HFFc6 (cell line): ENCODE measurements at regions not wholly inside any gene's neighbourhood (a gene's known extent, or its start where the extent isn't known, plus 50 kb on each side); places are given as distances from the start of the nearest gene placed in this dataset.

Source experiments
- DNase-seq: peaks from one replicate; pipeline ENCODE4 v3.0.0-alpha.2; 2018
- H3K27ac Mint-ChIP-seq: 2 replicates; pipeline ENCODE4 v1.8.0; 2020; ENCODE audit warnings: mild to moderate bottlenecking, mixed read lengths
- H3K27me3 Mint-ChIP-seq: 2 replicates; pipeline ENCODE4 v1.8.0; 2021; ENCODE audit warnings: mild to moderate bottlenecking, moderate library complexity, mixed read lengths; ENCODE audit not compliant: insufficient read depth
- H3K36me3 Mint-ChIP-seq: 2 replicates; pipeline ENCODE4 v1.8.0; 2021; ENCODE audit warnings: low read depth, mixed read lengths
- H3K4me1 Mint-ChIP-seq: 2 replicates; pipeline ENCODE4 v1.8.0; 2020; ENCODE audit warnings: low read depth, mixed read lengths
- H3K4me3 Mint-ChIP-seq: 2 replicates; pipeline ENCODE4 v1.8.0; 2020; ENCODE audit warnings: mild to moderate bottlenecking, moderate library complexity, mixed read lengths
- H3K9me3 Mint-ChIP-seq: 2 replicates; pipeline ENCODE4 v1.8.0; 2020; ENCODE audit warnings: mild to moderate bottlenecking, mixed read lengths
- TF ChIP-seq, protein P1 (sequence below): fragments of 200-600 bp; sonication (generic); IDR thresholded peaks from 2 replicates; pipeline ENCODE4 v1.5.0; 2021; ENCODE audit warnings: antibody characterized with exemption, mild to moderate bottlenecking

GRCh38 chr6:159501558-159501957 lies 191.5 kb downstream of the SOD2 start:
- no peaks in the 10 kb centered on the region for H3K27me3 Mint-ChIP-seq
- no peak for DNase-seq
- no peaks in the 10 kb centered on the region for H3K4me1 Mint-ChIP-seq
- no peaks in the 10 kb centered on the region for H3K36me3 Mint-ChIP-seq
- H3K27ac Mint-ChIP-seq, result no peak overlapping the region
- no peak overlapping the region for H3K4me3 Mint-ChIP-seq
- H3K9me3 Mint-ChIP-seq, result peaks cover 36% of the 10 kb centered on the region
- TF ChIP-seq, protein P1, sequence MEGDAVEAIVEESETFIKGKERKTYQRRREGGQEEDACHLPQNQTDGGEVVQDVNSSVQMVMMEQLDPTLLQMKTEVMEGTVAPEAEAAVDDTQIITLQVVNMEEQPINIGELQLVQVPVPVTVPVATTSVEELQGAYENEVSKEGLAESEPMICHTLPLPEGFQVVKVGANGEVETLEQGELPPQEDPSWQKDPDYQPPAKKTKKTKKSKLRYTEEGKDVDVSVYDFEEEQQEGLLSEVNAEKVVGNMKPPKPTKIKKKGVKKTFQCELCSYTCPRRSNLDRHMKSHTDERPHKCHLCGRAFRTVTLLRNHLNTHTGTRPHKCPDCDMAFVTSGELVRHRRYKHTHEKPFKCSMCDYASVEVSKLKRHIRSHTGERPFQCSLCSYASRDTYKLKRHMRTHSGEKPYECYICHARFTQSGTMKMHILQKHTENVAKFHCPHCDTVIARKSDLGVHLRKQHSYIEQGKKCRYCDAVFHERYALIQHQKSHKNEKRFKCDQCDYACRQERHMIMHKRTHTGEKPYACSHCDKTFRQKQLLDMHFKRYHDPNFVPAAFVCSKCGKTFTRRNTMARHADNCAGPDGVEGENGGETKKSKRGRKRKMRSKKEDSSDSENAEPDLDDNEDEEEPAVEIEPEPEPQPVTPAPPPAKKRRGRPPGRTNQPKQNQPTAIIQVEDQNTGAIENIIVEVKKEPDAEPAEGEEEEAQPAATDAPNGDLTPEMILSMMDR, result no peak

- Mint-ChIP-seq H3K4me3 (no peak overlapping the region), H3K4me1 (no peaks in the 10 kb centered on the region), H3K9me3 (peaks cover 37% of the 10 kb centered on the region), H3K36me3 (no peaks in the 10 kb centered on the region), H3K27me3 (peaks cover 1% of the 10 kb centered on the region), H3K27ac (no peak overlapping the region)
- DNase-seq, result no peak
- TF ChIP-seq, protein P1, result no peak
Observed at GRCh38 chr6:159499034-159499433, 194.0 kb downstream of the SOD2 start.

- Mint-ChIP-seq H3K9me3 (peaks cover 30% of the 10 kb centered on the region), H3K27ac (no peak overlapping the region), H3K4me3 (no peak overlapping the region), H3K36me3 (peaks cover 4% of the 10 kb centered on the region; the same call in 1 of the 2 replicates), H3K27me3 (peaks cover 9% of the 10 kb centered on the region), H3K4me1 (no peaks in the 10 kb centered on the region)
- TF ChIP-seq, protein P1, result no peak
- no peak for DNase-seq
Observed at GRCh38 chr6:159494586-159494972, 198.5 kb downstream of the SOD2 start.

DNA sequence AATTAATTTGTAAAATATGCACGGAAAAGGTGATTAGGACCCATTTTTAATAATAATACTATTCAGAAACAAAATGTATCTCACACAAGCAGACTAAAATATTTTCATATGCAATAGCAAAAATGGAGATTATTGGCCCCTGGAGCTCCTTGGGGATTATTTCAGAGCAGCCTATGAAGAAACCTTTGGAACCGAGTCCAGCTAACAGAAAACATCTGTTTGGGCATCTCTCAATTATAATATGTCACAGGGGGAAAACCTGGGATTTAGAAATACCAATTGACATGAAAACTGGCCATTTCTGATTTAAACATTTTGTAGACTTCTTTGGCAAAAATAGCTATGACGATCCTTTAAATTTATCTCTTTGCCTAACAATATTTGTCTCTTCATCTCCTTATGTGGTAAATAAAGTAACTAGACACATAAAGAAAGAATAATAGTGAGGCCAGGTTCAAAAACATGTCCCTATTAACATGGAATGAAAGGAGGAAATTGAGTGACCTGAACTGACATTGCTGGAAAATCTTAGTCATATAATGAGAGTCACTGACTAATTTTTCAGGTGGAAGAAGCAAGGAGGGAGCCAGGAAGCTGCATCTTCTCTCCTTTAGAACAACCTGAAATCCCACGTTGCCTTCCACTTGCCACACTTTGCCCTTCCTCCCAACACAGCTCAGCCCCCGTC lies 199.0 kb downstream of the SOD2 start:
- H3K4me1 Mint-ChIP-seq, result no peaks in the 10 kb centered on the region
- peaks cover 30% of the 10 kb centered on the region for H3K9me3 Mint-ChIP-seq
- TF ChIP-seq, protein P1, result no peak

GRCh38 chr6:159493231-159493897 lies 199.7 kb downstream of the SOD2 start:
- DNase-seq, result no peak
- Mint-ChIP-seq H3K27me3 (peaks cover 9% of the 10 kb centered on the region), H3K27ac (no peak overlapping the region), H3K4me1 (no peaks in the 10 kb centered on the region), H3K9me3 (peaks cover 23% of the 10 kb centered on the region), H3K36me3 (peaks cover 4% of the 10 kb centered on the region; the same call in 1 of the 2 replicates), H3K4me3 (no peak overlapping the region)
- TF ChIP-seq, protein P1, result no peak

More for the DNA sequence above, 199.0 kb downstream of the SOD2 start:
- peaks cover 9% of the 10 kb centered on the region for H3K27me3 Mint-ChIP-seq
- H3K4me3 Mint-ChIP-seq, result no peak overlapping the region
- peaks cover 4% of the 10 kb centered on the region; the same call in 1 of the 2 replicates for H3K36me3 Mint-ChIP-seq
- DNase-seq, result no peak
- no peak overlapping the region for H3K27ac Mint-ChIP-seq
